HepG2 (cell line): ENCODE measurements at regions not wholly inside any gene's neighbourhood (a gene's known extent, or its start where the extent isn't known, plus 50 kb on each side); places are given as distances from the start of the nearest gene placed in this dataset.

Experiments
- ETV6 ChIP-seq: sonication (generic); formaldehyde crosslinking; conservative IDR thresholded peaks from 2 replicates; pipeline ENCODE4 v1.4.0; 2020; ENCODE audit warnings: missing genetic modification reagents
- FOXJ3 ChIP-seq: sonication (generic); formaldehyde crosslinking; IDR thresholded peaks from 2 replicates; pipeline ENCODE4 v1.4.0; 2020; ENCODE audit warnings: missing genetic modification reagents, mild to moderate bottlenecking, borderline replicate concordance
- GATAD2A ChIP-seq: IDR thresholded peaks from 2 replicates; pipeline ENCODE4 v1.6.1; 2016
- HNF4G ChIP-seq, 2 experiments: sonication (generic) in 1 of 2; formaldehyde crosslinking in 1 of 2; IDR thresholded peaks; 2 replicates each; pipeline versions ENCODE4 v1.4.0 to v1.6.1; 2011 to 2020; ENCODE audit warnings: borderline replicate concordance in 2 of 2, low read depth in 2 of 2, mild to moderate bottlenecking in 2 of 2, low read length in 1 of 2, missing genetic modification reagents in 1 of 2, moderate library complexity in 1 of 2
- JARID2 ChIP-seq: sonication (generic); formaldehyde crosslinking; IDR thresholded peaks from 2 replicates; pipeline ENCODE4 v1.8.1; 2023; ENCODE audit warnings: missing genetic modification reagents, inconsistent platforms; ENCODE audit not compliant: insufficient replicate concordance
- PHF8 ChIP-seq: sonication (generic); formaldehyde crosslinking; IDR thresholded peaks from 2 replicates; pipeline ENCODE4 v1.5.0; 2020; ENCODE audit warnings: missing genetic modification reagents
- RAD21 ChIP-seq: fragments of 450-650 bp; formaldehyde crosslinking; IDR thresholded peaks from 2 replicates; pipeline ENCODE4 v1.5.0; 2020; ENCODE audit warnings: mild to moderate bottlenecking
- RNF2 ChIP-seq: fragments of 450-650 bp; conservative IDR thresholded peaks from 2 replicates; pipeline ENCODE4 v1.6.1; 2016; ENCODE audit warnings: low read depth
- ZNF296 ChIP-seq: sonication (generic); formaldehyde crosslinking; conservative IDR thresholded peaks from 2 replicates; pipeline ENCODE4 v1.5.0; 2020; ENCODE audit warnings: mild to moderate bottlenecking, missing genetic modification reagents
- TF ChIP-seq, protein P1 (sequence below): sonication (generic); formaldehyde crosslinking; IDR thresholded peaks from 2 replicates; pipeline ENCODE4 v1.5.0; 2020; ENCODE audit warnings: mild to moderate bottlenecking, missing genetic modification reagents, moderate library complexity
- TF ChIP-seq, protein P2 (sequence below): sonication (generic); formaldehyde crosslinking; IDR thresholded peaks from 2 replicates; pipeline ENCODE4 v1.4.0; 2020; ENCODE audit warnings: missing genetic modification reagents
- TF ChIP-seq, protein P3 (sequence below): sonication (generic); formaldehyde crosslinking; IDR thresholded peaks from 2 replicates; pipeline ENCODE4 v1.5.1; 2020; ENCODE audit warnings: mild to moderate bottlenecking, missing genetic modification reagents
- TF ChIP-seq, protein P4 (sequence below): sonication (generic); formaldehyde crosslinking; conservative IDR thresholded peaks from 2 replicates; pipeline ENCODE4 v1.4.0; 2020; ENCODE audit warnings: missing genetic modification reagents
- TF ChIP-seq, protein P5 (sequence below): sonication (generic); formaldehyde crosslinking; IDR thresholded peaks from 2 replicates; pipeline ENCODE4 v1.9.0; 2022; ENCODE audit warnings: missing genetic modification reagents, mild to moderate bottlenecking, borderline replicate concordance

DNA sequence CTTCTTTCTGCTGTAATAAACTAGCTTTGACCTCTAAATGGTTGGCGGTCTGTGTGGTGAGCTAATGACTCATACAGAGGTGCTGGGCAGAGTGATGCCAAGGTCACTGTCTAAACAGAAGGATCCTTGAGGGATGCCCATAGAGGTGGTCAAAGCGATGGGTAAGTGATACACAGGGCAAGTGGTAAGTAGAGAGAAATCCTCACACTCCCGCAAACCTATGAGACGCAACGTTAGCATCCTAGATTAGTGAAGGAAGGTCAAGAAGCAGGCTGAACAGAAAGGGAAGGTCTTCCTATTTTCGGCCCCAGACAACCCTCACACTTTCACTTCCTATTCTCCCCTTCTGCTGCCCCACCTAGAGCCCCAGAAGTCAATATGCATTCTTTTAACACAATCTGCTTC is 65.6 kb upstream of the SESN3 start:
- TF ChIP-seq, protein P1, sequence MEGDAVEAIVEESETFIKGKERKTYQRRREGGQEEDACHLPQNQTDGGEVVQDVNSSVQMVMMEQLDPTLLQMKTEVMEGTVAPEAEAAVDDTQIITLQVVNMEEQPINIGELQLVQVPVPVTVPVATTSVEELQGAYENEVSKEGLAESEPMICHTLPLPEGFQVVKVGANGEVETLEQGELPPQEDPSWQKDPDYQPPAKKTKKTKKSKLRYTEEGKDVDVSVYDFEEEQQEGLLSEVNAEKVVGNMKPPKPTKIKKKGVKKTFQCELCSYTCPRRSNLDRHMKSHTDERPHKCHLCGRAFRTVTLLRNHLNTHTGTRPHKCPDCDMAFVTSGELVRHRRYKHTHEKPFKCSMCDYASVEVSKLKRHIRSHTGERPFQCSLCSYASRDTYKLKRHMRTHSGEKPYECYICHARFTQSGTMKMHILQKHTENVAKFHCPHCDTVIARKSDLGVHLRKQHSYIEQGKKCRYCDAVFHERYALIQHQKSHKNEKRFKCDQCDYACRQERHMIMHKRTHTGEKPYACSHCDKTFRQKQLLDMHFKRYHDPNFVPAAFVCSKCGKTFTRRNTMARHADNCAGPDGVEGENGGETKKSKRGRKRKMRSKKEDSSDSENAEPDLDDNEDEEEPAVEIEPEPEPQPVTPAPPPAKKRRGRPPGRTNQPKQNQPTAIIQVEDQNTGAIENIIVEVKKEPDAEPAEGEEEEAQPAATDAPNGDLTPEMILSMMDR = no peak
- no peak for TF ChIP-seq ETV6
- TF ChIP-seq, protein P2, sequence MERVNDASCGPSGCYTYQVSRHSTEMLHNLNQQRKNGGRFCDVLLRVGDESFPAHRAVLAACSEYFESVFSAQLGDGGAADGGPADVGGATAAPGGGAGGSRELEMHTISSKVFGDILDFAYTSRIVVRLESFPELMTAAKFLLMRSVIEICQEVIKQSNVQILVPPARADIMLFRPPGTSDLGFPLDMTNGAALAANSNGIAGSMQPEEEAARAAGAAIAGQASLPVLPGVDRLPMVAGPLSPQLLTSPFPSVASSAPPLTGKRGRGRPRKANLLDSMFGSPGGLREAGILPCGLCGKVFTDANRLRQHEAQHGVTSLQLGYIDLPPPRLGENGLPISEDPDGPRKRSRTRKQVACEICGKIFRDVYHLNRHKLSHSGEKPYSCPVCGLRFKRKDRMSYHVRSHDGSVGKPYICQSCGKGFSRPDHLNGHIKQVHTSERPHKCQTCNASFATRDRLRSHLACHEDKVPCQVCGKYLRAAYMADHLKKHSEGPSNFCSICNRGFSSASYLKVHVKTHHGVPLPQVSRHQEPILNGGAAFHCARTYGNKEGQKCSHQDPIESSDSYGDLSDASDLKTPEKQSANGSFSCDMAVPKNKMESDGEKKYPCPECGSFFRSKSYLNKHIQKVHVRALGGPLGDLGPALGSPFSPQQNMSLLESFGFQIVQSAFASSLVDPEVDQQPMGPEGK (CRISPR knock-in tag) = no peak
- TF ChIP-seq PHF8 (CRISPR knock-in tag) = no peak
- no peak for TF ChIP-seq HNF4G (IDR thresholded peaks at IDR 0.05; ENCODE audit: borderline replicate concordance, low read depth, low read length)
- no peak for TF ChIP-seq HNF4G (CRISPR knock-in tag; IDR thresholded peaks at IDR 0.05; ENCODE audit: borderline replicate concordance, low read depth)
- no peak for TF ChIP-seq FOXJ3 (CRISPR knock-in tag)
- TF ChIP-seq ZNF296 (CRISPR knock-in tag) = no peak
- TF ChIP-seq, protein P3, sequence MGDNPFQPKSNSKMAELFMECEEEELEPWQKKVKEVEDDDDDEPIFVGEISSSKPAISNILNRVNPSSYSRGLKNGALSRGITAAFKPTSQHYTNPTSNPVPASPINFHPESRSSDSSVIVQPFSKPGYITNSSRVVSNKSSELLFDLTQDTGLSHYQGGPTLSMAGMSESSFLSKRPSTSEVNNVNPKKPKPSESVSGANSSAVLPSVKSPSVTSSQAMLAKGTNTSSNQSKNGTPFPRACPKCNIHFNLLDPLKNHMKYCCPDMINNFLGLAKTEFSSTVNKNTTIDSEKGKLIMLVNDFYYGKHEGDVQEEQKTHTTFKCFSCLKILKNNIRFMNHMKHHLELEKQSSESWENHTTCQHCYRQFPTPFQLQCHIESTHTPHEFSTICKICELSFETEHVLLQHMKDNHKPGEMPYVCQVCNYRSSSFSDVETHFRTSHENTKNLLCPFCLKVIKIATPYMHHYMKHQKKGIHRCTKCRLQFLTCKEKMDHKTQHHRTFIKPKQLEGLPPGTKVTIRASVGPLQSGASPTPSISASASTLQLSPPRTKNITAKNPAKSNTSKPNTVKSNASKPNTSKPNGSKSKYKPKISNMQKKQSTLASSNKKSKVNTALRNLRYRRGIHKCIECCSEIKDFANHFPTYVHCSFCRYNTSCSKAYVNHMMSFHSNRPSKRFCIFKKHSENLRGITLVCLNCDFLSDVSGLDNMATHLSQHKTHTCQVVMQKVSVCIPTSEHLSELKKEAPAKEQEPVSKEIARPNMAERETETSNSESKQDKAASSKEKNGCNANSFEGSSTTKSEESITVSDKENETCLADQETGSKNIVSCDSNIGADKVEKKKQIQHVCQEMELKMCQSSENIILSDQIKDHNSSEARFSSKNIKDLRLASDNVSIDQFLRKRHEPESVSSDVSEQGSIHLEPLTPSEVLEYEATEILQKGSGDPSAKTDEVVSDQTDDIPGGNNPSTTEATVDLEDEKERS = no peak
- no peak for TF ChIP-seq RNF2
- no peak for TF ChIP-seq RAD21 (CRISPR knock-in tag)
- TF ChIP-seq, protein P4, sequence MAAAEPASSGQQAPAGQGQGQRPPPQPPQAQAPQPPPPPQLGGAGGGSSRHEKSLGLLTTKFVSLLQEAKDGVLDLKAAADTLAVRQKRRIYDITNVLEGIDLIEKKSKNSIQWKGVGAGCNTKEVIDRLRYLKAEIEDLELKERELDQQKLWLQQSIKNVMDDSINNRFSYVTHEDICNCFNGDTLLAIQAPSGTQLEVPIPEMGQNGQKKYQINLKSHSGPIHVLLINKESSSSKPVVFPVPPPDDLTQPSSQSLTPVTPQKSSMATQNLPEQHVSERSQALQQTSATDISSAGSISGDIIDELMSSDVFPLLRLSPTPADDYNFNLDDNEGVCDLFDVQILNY = no peak
- no peak for TF ChIP-seq GATAD2A
- no peak for TF ChIP-seq JARID2 (CRISPR knock-in tag)
- TF ChIP-seq, protein P5, sequence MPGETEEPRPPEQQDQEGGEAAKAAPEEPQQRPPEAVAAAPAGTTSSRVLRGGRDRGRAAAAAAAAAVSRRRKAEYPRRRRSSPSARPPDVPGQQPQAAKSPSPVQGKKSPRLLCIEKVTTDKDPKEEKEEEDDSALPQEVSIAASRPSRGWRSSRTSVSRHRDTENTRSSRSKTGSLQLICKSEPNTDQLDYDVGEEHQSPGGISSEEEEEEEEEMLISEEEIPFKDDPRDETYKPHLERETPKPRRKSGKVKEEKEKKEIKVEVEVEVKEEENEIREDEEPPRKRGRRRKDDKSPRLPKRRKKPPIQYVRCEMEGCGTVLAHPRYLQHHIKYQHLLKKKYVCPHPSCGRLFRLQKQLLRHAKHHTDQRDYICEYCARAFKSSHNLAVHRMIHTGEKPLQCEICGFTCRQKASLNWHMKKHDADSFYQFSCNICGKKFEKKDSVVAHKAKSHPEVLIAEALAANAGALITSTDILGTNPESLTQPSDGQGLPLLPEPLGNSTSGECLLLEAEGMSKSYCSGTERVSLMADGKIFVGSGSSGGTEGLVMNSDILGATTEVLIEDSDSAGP (CRISPR knock-in tag) = no peak
